ENCODE measurements at regions not wholly inside any gene's neighbourhood (a gene's known extent, or its start where the extent isn't known, plus 50 kb on each side); places are given as distances from the start of the nearest gene placed in this dataset.

DNA sequence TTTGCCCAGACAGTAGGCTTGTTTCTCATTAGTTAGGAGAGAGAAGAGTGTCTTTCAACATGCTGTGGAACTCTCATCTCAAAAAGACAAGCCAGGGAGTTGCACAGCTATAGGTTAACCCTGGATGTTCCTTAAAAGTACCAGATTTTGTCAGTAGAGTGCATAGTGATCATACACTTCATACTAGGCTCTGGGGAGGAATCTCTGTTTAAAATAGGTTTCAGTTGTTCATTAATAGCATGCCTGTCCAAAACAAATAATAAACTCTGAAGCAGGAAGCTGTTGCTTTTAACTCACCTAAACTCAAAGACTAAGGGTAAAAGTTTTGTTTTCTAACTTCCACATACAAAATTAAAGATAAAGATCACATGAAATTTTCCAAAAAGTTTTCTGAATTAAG lies 1948.4 kb downstream of the C4orf33 start:
- DNase-seq (ENCODE audit: low spot score), result no peak

DNA sequence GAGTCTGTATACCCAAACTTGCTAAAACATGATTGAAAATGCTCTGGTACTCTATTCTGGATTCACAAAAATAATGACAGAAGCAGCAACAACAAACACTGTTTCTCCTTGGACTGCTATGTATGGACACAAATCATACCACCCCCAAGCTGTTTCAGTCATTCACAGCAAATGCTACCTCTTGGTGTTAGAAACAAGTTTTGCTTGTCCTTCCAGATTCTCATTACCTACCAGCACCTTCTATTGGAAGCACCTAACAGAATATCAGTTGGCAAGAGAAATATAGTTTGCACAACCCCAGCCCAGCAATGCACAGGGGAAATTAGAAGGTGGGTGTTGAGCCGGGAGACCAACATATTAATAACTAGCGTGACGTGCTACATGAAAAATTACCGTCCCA lies 1950.9 kb downstream of the C4orf33 start:
- DNase-seq (ENCODE audit: low spot score), result no peak

DNA sequence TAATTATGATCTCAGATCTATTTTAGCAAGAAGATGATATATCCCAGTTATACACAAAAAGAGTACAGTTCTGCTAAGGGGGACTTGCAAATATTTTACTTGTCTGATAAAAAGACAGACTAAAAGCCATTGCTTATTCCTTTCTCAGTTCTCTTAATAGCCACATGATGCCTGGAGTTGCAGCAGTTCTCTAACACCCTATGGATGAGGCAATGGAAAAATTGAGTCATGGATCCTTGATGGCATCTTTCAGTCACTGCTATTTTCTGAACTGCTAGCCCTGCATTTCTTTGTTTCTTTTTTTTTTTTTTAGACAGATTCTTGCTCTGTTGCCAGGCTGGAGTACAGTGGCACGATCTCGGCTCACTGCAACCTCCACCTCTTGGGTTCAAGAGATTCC lies 1956.7 kb downstream of the C4orf33 start:
- DNase-seq (ENCODE audit: low spot score), result no peak

DNA sequence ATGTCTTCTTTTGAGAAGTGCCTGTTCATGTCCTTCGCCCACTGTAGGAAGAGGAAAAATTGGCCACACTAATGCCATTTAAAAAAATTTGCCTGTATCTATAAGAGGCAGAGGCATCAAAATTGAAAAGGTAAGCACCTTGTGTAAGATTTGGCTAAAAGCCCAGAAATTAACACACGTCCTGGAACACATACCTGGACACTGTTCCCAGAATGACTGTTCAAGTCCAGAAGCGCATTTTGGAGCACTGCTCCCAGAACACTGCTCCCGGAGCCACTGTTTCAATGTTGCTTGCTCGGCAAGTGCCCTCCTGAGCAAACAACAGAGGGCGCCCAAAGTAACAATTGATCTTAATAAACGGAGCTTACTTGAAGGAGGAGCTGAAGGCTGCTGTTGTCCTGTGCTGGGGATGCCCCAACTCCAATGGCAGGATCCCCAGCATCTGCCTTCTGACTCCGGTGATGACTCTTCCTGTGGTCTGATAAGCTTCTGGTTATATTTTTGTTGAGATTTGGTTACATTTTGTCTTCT lies 1958.6 kb downstream of the C4orf33 start:
- peak; percentile 5 for DNase-seq (ENCODE audit: low spot score)

DNA sequence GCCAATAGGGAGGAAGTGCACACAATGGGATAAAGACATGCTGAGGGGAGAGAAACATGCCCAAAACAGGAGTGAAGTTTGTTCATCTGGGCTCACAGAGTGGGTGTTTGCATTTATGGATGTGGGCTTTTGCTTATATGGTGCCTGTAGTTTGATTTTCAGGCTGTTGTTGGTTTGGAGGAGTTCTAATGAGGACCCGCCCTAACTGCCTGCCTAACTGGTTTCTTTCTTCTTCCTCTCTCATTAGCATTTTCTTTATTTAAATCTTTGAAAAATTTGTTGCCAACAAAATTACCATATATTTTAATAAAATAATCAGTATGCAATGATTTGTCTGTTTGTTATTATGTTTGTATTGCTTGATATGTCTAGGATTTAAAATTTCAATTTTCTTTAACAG lies 1965.8 kb downstream of the C4orf33 start:
- DNase-seq (ENCODE audit: low spot score), result no peak

DNA sequence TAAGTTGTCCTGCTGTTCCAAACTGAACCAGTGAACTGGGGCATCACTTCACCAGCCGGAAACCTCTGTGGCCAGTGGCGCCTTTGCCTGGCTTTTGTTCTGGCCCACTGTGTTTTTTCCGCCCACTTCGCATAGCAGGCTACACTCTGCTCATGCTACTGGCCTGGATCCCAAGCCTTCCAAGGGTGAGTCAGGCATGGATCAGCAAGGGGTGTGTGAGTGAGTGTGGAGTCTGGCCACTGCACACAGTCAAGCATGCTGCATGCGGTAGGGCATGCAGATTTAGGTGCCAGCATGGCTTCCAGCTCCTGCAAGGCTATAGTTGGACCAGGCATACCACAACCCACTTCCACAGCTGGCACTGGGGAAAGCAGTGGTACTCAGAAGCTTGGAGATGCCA lies 1967.9 kb downstream of the C4orf33 start:
- no peak for DNase-seq (ENCODE audit: low spot score)

DNA sequence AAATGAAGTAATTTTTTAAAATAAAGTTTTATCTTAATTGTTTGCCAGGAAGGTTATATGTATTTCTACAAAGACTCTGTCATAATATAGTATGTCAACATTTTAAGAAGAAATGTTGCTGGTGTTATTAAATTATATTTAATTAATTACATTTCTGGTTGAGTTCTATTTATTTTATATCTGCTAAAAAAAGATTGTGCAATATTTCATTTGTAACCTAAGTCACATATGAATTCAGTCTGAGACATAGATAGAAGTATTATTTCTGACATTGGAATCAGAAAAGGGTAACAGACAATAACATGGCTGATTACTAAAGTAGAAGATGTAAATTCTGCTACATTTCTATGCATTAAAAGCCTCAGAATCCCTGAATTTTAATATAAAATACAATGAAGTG lies 1985.1 kb downstream of the C4orf33 start:
- DNase-seq (ENCODE audit: low spot score), result no peak

DNA sequence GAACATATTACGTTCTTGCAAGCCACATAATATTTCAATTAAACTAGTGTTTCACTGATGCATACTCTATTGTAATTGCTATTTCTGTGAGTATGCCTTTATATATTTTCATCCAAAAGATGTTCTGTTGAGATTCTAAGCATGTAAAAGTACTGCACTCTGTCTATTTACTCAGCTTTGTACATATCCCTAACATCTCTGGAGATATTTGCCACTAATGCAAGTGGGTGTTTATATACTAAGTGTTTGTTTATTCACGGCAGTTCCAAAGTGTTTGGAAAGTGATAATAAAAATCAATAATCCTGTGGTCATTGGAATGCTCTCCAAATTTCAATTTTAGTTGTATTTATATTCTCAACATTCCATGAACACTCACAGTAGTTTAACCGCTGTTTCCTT lies 1989.0 kb downstream of the C4orf33 start:
- DNase-seq (ENCODE audit: low spot score), result no peak

DNA sequence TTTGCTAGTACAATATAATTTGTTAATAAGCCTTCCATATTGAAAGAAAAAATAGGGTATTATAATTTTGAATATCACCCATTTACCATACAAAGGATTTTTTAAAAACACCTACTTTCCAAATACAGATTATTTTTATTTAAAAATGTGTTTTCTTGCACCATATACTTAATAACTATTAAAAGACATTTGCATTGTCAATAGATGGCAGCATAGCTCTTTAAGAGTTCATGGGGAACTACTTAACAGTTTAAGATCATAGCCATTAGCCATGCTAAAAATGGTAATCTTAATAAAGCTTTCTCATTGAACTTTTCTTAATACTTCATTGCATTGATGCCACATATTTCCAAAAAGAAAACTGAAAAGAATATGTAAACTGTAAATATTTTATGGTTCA lies 1995.9 kb downstream of the C4orf33 start:
- peak; percentile 46 for DNase-seq (ENCODE audit: low spot score)

DNA sequence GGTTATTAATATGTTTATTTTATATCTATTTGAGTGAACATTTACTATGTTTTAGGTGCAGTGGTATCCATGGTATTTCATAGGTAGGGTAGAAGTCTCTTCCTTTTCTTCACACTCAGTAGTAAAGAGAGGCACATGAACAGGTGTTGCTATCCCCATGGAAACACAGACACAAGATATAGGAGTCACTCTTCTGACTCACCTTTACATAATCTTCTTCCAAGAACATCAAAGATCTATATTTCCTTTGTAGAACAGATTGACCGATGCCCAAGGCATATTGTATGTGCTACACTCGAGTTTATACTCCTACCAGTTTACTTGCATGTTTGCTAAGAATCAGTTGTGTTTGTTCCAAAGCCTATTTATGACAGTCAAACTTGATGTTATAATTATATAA lies 1997.4 kb downstream of the C4orf33 start:
- DNase-seq (ENCODE audit: low spot score), result no peak

DNA sequence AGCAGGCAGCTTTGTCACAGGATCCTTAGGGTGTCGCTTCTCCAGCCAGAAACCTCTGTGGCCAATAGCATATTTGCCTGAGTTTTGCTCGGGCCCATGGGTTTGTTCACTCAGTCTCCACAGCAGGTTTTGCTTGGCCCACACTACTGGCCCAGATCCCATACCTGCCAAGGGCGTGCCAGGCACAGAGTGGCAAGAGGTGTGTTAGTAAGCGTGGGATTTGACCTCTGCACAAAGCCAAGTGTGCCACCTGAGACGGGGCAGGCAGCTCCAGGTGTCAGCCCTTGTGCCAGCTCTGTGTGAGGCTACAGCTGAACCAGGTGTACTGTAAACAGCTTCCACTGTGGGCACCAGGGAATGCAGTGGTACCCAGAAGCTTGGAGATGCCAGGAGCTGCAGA lies 2003.0 kb downstream of the C4orf33 start:
- no peak for DNase-seq (ENCODE audit: low spot score)

DNA sequence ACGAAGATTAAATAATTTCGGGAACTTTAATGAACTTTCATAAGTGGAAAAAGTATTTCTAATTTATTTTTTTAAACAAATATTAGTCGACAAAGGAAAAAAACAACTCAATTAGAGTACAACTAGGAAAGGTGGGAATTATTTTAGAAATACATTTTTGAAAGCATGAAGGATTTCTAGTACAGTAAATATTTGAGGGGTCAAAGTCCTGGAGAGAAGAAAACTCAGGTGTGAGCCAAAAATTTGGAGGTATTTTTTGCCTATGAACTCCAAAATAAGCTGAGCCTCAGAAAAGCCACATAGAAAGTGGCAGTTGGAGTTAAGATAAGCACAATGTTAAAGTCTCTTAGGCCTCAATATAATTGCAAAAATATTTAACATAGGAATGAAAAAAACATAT lies 2017.3 kb downstream of the C4orf33 start:
- no peak for DNase-seq (ENCODE audit: low spot score)

DNA sequence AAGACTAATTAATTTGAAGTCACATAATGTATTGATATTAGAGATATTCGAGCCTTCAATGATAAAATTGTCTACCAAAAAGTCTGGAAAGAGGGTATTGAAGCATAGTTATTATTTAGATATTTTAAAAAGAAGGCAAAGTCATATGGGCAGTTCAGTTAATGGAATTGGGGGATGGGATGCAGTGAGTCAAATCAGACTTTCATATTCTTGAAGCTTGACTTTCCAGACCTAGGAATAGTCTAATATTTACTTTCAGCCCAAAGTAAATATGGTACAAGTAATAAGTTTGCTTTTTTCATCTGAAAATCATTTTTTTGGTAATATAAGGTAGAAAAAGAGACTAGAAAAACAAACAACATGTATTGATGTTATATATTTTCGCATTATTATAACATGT lies 2017.8 kb downstream of the C4orf33 start:
- no peak for DNase-seq (ENCODE audit: low spot score)

DNA sequence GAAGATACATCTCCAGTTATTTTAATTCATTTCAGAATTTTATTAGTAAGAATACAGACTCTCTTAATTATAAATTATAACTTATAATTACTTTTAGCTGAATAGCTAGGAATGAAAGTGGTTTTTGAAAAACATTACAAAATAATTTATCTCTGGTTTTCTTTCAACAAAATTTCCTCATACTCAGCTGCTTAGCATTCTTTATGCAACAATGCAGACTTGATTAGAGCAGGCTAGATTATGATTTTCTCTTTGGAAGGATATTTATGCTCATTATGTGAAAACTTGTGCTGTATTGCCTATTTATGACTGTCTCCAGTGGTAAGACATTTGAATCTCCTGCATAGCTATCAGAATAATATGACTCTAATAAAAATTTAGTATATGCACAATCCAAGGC lies 2023.7 kb downstream of the C4orf33 start:
- DNase-seq (ENCODE audit: low spot score), result no peak

DNA sequence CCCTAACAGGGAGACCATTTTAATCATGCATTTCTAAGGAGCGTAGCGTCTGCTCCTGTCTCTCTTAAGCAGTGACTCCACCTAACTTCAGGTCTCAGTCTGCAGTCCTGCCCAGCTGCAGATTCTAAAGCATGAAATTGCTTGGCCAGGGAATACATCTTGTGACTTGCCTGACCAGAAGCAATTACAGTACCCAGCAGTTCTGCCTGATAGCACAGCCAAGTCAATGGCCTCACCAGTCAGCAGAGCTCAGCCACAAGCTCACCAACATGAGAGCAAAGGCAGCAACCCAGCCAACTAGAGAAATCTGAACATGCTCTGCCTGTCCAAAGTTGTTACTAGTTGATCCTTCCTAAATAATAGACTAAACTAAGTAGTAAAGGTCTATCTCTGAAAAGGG lies 2011.9 kb upstream of the PCDH10 start:
- no peak for DNase-seq (ENCODE audit: low spot score)

DNA sequence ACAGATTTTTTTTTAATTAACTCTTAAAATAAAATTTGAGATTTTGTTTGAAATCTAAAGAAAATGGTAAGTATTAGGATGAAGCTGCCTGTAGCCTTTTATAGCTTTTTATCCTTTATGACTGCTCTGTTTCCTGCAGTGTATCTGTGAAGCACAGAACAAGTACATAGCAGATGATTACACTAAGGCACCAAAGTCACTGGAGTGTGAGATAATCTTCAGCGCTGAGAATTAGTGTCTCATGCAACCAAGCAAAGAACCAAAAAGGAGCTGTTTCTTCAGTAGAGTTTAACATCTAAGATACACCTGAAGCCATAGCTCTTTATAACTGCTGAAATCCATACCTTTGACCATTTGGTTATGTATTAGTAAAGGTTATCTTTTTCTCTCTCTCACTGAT lies 1989.8 kb upstream of the PCDH10 start:
- DNase-seq (ENCODE audit: low spot score), result no peak

DNA sequence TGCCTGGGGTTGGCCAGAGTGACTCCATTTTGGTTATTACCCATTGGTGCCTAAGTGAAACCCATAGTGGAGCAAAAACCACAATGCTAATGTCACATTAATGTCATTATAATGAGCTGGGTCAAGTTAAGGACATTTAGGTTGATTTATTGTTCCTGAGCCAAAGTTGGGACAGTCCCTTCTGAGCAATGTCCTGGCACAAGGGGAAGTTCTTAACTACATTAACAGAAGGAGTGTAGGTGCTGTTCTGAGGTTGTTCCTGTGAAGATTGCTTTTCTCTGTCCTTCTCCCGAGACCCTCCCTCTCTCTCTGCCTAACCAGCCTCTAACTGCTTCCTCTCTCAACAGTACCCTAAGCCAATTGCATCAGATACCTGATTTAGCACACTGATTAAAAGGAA lies 1956.8 kb upstream of the PCDH10 start:
- DNase-seq (ENCODE audit: low spot score), result no peak

DNA sequence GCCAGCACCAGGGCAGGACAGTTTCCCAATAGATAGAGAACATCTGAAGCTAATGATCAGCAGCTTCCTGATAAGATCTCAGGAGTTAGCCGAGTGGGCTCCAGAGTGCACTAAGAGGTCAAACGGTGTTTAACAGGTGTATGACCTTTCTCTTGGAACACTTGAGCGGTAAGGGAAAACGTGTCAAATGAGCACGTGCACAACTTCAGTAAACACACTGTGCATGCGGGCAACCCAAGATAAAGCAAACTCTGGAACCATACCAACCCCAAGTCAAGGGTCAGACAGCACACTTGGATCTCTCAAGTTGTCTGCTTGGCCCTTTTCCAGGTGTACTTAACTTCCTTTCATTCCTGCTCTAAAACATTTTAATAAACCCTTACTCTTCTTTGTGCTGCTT lies 1941.5 kb upstream of the PCDH10 start:
- no peak for DNase-seq (ENCODE audit: low spot score)

DNA sequence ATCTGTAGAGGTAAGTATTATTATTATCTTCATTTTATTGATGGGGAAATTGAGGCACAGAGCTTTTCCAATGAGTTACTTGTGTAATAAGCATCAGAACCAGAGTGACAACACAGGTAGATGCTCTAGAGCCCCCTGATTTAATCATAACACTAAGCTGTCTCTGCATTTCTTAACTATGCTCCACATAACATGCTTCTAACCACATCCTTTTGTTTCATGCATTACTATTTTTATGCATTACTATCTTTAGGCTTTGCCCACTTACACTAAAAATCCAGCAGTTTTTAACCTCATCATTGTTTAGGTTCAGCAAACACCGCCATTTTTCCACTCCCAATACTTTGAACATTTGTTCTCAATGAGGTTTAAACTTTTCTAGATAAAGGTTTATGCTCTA lies 1900.8 kb upstream of the PCDH10 start:
- no peak for DNase-seq (ENCODE audit: low spot score)

DNA sequence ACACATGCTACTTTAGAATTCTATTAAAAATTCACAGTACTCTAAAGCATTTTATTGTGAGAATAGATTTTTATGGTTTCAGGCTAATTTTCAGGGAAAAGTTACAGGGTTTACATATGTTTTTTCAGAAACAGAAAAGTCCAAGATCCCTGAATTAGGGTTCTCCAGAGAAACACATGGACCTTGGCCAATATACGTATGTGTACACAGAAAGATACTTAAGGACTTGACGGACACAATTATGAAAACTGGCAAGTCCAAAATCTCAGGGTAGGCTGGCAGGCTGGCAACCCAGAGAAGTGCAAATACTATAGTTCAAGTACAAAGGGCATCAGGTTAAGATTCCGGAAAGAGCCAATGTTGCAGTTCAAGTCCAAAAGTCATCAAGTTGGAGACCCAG lies 1897.8 kb upstream of the PCDH10 start:
- no peak for DNase-seq (ENCODE audit: low spot score)

DNA sequence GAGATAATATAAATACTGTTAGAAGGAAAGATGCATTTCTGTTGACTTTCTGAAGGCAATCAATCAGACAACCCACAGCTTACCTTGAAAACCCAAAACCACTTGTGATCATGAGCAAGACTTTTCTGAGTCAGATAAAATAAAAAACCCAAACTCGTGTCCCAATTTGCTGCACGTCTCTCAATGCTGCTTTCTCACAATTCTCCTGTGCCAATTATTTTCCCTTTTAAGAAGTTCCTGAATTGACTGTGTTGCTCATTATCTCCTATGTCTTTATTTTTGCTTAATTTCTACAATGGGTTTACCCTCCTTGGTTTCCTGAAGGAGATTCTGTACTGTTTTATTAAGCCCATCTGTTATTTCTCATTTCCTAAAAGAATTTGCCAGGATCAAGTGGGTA lies 1891.9 kb upstream of the PCDH10 start:
- no peak for DNase-seq (ENCODE audit: low spot score)

DNA sequence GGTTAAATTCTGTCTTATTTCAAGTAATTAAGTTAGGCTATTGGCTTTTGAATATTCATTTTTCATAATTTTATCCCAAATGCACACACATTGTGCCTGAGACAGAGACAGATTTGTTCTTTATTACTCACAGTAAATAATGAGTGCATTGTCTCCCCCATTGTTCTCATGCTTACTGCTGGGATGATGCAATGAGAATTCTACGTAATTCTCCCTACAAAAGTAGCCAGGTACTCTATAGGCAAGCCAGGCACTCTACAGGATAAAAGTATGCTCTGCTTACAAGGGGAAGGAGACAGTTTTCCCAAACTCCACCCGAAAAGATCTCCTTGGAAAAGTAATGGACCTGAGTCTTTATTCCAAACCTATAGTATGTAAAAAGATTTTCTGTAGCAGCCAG lies 1890.7 kb upstream of the PCDH10 start:
- no peak for DNase-seq (ENCODE audit: low spot score)

DNA sequence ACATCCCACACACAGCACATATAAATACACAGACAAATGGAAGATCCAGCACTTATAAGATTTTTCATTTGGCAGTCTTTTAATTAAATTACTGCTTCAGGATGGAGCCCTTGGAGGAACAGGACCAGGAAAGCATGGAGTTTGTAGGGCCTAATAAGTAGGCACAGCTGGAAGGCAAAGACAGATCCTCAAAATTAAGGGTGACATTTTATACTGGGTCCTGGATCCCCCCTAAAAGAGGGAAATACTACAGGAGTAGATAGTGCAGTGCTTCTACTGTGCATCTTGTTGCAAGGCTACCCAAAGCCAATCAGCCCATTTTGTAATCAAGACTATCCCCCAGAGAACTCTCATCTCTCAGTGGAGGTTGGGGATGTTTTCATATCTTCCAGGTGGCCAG lies 1860.7 kb upstream of the PCDH10 start:
- DNase-seq (ENCODE audit: low spot score), result no peak

DNA sequence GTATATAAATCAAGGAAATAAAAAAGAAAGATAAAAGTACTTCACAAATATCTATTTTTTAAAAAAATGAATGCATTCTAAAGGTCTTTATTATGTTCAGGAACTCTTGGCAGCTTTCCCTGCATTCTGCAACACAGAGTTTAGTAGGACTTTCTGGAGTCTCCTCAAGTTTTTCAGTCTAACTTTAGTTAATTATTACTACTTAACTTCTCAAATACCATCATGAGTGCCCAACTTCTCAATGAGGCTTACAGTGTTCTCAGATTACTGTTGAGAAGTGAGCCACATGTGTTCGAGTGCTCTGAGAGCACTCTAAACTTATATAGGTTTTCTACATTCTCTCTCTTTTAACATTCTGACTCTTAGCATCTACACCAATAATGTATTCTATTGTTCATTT lies 1852.9 kb upstream of the PCDH10 start:
- no peak for DNase-seq (ENCODE audit: low spot score)

DNA sequence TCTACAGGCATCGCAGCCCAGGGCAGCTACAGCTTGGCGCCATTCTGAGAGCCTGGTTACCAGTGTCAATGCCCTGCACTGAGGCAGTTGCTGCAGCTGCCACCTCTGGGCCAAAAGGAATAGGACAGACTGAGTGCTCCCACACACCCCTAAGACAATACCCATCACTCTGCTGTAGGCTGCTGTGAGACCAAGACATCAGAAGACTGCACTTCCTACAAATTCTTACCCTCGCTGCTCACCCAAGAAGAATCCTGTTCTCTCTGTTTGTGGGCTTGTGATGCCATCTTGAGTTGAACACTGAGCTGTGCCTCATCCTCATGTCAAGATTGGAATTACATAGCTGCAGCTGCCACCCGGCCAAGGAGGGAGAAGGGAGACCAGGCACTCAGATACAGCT lies 1847.0 kb upstream of the PCDH10 start:
- no peak for DNase-seq (ENCODE audit: low spot score)
